K562 (cell line): ENCODE measurements at regions not wholly inside any gene's neighbourhood (a gene's known extent, or its start where the extent isn't known, plus 50 kb on each side); places are given as distances from the start of the nearest gene placed in this dataset.

Source experiments
- CBX2 ChIP-seq: fragments of 200-600 bp; sonication (generic); IDR thresholded peaks from one replicate; pipeline ENCODE4 v1.6.1; 2012; ENCODE audit warnings: mild to moderate bottlenecking, low read length, inconsistent platforms; ENCODE audit not compliant: insufficient read depth, poor library complexity, severe bottlenecking
- EP300 ChIP-seq: IDR thresholded peaks from 2 replicates; pipeline ENCODE4 v1.6.1; 2012; ENCODE audit warnings: low read length, improper control_type of control experiment
- MEF2A ChIP-seq: IDR thresholded peaks from 2 replicates; pipeline ENCODE4 v1.6.1; 2011; ENCODE audit warnings: low read depth, mild to moderate bottlenecking, low read length, moderate library complexity; ENCODE audit not compliant: control insufficient read depth
- PREB ChIP-seq: sonication (generic); formaldehyde crosslinking; IDR thresholded peaks from 2 replicates; pipeline ENCODE4 v1.8.1; 2023; ENCODE audit warnings: mild to moderate bottlenecking, missing genetic modification reagents
- SIN3A ChIP-seq, 2 experiments: fragments of 150-350 bp in 1 of 2; IDR thresholded peaks; 2 replicates each; pipeline ENCODE4 v1.6.1; 2011 to 2016; ENCODE audit warnings: borderline replicate concordance in 2 of 2, low read depth in 2 of 2, low read length in 2 of 2, mild to moderate bottlenecking in 2 of 2, moderate library complexity in 2 of 2; ENCODE audit not compliant: control insufficient read depth in 1 of 2
- ZNF449 ChIP-seq: fragments of 250-450 bp; sonication (Bioruptor Pico); IDR thresholded peaks from 2 replicates; pipeline ENCODE4 v1.8.0; 2022; ENCODE audit warnings: moderate library complexity, mild to moderate bottlenecking, inconsistent platforms
- TF ChIP-seq, protein P1 (sequence below), 3 experiments: IDR thresholded peaks in 2 of 3; conservative IDR thresholded peaks in 1 of 3; 2 replicates each; pipeline ENCODE4 v1.5.1; 2011 to 2012; ENCODE audit warnings: low read length in 3 of 3, mild to moderate bottlenecking in 3 of 3, control low read depth in 2 of 3, improper control_type of control experiment in 1 of 3, inconsistent platforms in 1 of 3, low read depth in 1 of 3, mixed read lengths in 1 of 3, moderate library complexity in 1 of 3; ENCODE audit not compliant: insufficient read depth in 2 of 3
- TF ChIP-seq, protein P2 (sequence below): IDR thresholded peaks from 2 replicates; pipeline ENCODE4 v1.6.1; 2014; ENCODE audit warnings: antibody characterized with exemption

- TF ChIP-seq CBX2, result no peak
- TF ChIP-seq, protein P1, sequence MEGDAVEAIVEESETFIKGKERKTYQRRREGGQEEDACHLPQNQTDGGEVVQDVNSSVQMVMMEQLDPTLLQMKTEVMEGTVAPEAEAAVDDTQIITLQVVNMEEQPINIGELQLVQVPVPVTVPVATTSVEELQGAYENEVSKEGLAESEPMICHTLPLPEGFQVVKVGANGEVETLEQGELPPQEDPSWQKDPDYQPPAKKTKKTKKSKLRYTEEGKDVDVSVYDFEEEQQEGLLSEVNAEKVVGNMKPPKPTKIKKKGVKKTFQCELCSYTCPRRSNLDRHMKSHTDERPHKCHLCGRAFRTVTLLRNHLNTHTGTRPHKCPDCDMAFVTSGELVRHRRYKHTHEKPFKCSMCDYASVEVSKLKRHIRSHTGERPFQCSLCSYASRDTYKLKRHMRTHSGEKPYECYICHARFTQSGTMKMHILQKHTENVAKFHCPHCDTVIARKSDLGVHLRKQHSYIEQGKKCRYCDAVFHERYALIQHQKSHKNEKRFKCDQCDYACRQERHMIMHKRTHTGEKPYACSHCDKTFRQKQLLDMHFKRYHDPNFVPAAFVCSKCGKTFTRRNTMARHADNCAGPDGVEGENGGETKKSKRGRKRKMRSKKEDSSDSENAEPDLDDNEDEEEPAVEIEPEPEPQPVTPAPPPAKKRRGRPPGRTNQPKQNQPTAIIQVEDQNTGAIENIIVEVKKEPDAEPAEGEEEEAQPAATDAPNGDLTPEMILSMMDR (IDR thresholded peaks at IDR 0.05 in 2 of 3, conservative IDR thresholded peaks at IDR 0.05 in 1 of 3; ENCODE audit: insufficient read depth in 2 of 3, low read depth in 1 of 3, low read length in 3 of 3), result no peak
- TF ChIP-seq MEF2A, result no peak
- TF ChIP-seq ZNF449, result no peak
- TF ChIP-seq, protein P2, sequence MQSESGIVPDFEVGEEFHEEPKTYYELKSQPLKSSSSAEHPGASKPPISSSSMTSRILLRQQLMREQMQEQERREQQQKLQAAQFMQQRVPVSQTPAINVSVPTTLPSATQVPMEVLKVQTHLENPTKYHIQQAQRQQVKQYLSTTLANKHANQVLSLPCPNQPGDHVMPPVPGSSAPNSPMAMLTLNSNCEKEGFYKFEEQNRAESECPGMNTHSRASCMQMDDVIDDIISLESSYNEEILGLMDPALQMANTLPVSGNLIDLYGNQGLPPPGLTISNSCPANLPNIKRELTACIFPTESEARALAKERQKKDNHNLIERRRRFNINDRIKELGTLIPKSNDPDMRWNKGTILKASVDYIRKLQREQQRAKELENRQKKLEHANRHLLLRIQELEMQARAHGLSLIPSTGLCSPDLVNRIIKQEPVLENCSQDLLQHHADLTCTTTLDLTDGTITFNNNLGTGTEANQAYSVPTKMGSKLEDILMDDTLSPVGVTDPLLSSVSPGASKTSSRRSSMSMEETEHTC, result no peak
- TF ChIP-seq PREB (CRISPR knock-in tag), result no peak
- TF ChIP-seq SIN3A (IDR thresholded peaks at IDR 0.05; ENCODE audit: borderline replicate concordance in 2 of 2, control insufficient read depth in 1 of 2, low read depth in 2 of 2, low read length in 2 of 2), result no peak
- no peak for TF ChIP-seq EP300
These were observed 51.3 kb upstream of the MAGI2 start for GRCh38 chr7:79504607-79505389.
